PC-3 (cell line): ENCODE measurements at regions not wholly inside any gene's neighbourhood (a gene's known extent, or its start where the extent isn't known, plus 50 kb on each side); places are given as distances from the start of the nearest gene placed in this dataset.

Experiments used
- ATAC-seq: fragments of 200-7000 bp; cut with Tn5 transposase; 2 replicates; pipeline ENCODE4 v1.9.1; 2020; ENCODE audit warnings: mild to moderate bottlenecking, moderate library complexity
- BruUV-seq: library from RNA; stranded (reverse); fragments of 400-500 nt; replicated peaks from 2 replicates; lab custom pipeline; 2021; lab: Mats Ljungman, UMichigan
- CTCF ChIA-PET: fragments of 300-600 bp; sonication (Branson Sonifier 250); formaldehyde crosslinking; loops from one replicate; lab custom pipeline; 2022; ENCODE audit warnings: antibody characterized with exemption; lab: Charles Lee
- POLR2A ChIA-PET: fragments of 300-600 bp; sonication (Branson Sonifier 250); formaldehyde crosslinking; loops from one replicate; lab custom pipeline; 2022; ENCODE audit warnings: antibody characterized with exemption; ENCODE audit not compliant: unreplicated experiment; lab: Charles Lee
- DNase-seq: peaks from one replicate; pipeline ENCODE4 v3.0.0-alpha.2; 2015
- H2AFZ ChIP-seq: fragments of 300-600 bp; sonication (generic); 2 replicates; pipeline ENCODE4 v1.6.0; 2016; ENCODE audit warnings: antibody characterized with exemption, low read length
- H3F3A ChIP-seq: fragments of 300-600 bp; sonication (generic); one replicate; pipeline ENCODE4 v1.6.0; 2017; ENCODE audit warnings: antibody characterized with exemption, low read length, control low read depth, mild to moderate bottlenecking; ENCODE audit not compliant: unreplicated experiment
- H3K27ac ChIP-seq: fragments of 300-600 bp; sonication (generic); 2 replicates; pipeline ENCODE4 v1.5.1; 2016; ENCODE audit warnings: mild to moderate bottlenecking, low read length
- H3K27me3 ChIP-seq: fragments of 300-600 bp; sonication (generic); 2 replicates; pipeline ENCODE4 v1.6.1; 2016; ENCODE audit warnings: low read length, mixed read lengths
- H3K36me3 ChIP-seq: fragments of 300-600 bp; sonication (generic); 2 replicates; pipeline ENCODE4 v1.6.1; 2016; ENCODE audit warnings: low read depth, mixed run types, low read length, mixed read lengths
- H3K4me1 ChIP-seq: fragments of 300-600 bp; sonication (generic); 2 replicates; pipeline ENCODE4 v1.5.1; 2016; ENCODE audit warnings: low read length; ENCODE audit not compliant: insufficient read depth
- H3K4me2 ChIP-seq: fragments of 300-600 bp; sonication (generic); 2 replicates; pipeline ENCODE4 v1.6.0; 2016; ENCODE audit warnings: low read length
- H3K4me3 ChIP-seq: fragments of 300-600 bp; sonication (generic); 2 replicates; pipeline ENCODE4 v1.5.1; 2016; ENCODE audit warnings: mild to moderate bottlenecking, low read length, mixed read lengths
- H3K79me2 ChIP-seq: fragments of 300-600 bp; sonication (generic); 2 replicates; pipeline ENCODE4 v1.6.1; 2017; ENCODE audit warnings: low read length, mixed read lengths
- H3K9ac ChIP-seq: fragments of 300-600 bp; sonication (generic); 2 replicates; pipeline ENCODE4 v1.6.0; 2016; ENCODE audit warnings: mild to moderate bottlenecking, low read length
- H3K9me2 ChIP-seq: fragments of 300-600 bp; sonication (generic); replicated peaks from 2 replicates; pipeline ENCODE4 v1.6.1; 2016; ENCODE audit warnings: mixed run types, low read length, mixed read lengths
- H3K9me3 ChIP-seq: fragments of 300-600 bp; sonication (generic); 2 replicates; pipeline ENCODE4 v1.6.1; 2016; ENCODE audit warnings: low read length, mixed read lengths
- H4K20me1 ChIP-seq: fragments of 300-600 bp; sonication (generic); 2 replicates; pipeline ENCODE4 v1.6.1; 2016; ENCODE audit warnings: low read length, mixed read lengths
- EZH2 ChIP-seq: fragments of 300-600 bp; sonication (generic); IDR thresholded peaks from one replicate; pipeline ENCODE4 v1.6.1; 2017; ENCODE audit warnings: antibody characterized with exemption, mild to moderate bottlenecking, low read length; ENCODE audit not compliant: unreplicated experiment
- EZH2phosphoT487 ChIP-seq: fragments of 300-600 bp; sonication (generic); IDR thresholded peaks from 2 replicates; pipeline ENCODE4 v1.6.1; 2018; ENCODE audit warnings: mild to moderate bottlenecking, antibody characterized with exemption, low read length, borderline replicate concordance
- intact Hi-C: fragments of 100-400 bp; cut with micrococcal nuclease; formaldehyde crosslinking; loops from 2 replicates; pipeline ENCODE4 v1.9.0; 2023
- TF ChIP-seq, protein P1 (sequence below): fragments of 300-600 bp; sonication (generic); conservative IDR thresholded peaks from 2 replicates; pipeline ENCODE4 v1.5.1; 2017; ENCODE audit warnings: antibody characterized with exemption, low read depth, mild to moderate bottlenecking, low read length

DNA sequence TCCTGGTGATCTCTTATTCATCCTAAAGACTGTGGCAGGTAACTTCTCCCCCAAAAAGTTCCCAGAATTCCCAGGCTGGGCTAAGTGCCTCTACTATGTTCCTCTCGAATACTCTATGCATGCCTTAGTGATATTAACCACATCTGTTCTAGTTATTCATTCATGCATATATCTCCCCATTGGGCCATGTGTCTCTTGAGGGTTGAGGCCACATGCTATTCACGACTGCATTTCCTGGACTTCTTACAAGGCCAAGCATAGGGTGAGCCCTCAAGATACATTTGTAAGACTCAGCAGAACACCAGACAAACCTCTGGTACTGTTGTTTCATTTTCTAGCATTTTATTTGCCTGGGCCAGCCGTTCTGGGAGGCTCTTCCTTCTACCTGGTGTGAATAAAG is 117.0 kb downstream of the EN1 start:
- TF ChIP-seq, protein P1, sequence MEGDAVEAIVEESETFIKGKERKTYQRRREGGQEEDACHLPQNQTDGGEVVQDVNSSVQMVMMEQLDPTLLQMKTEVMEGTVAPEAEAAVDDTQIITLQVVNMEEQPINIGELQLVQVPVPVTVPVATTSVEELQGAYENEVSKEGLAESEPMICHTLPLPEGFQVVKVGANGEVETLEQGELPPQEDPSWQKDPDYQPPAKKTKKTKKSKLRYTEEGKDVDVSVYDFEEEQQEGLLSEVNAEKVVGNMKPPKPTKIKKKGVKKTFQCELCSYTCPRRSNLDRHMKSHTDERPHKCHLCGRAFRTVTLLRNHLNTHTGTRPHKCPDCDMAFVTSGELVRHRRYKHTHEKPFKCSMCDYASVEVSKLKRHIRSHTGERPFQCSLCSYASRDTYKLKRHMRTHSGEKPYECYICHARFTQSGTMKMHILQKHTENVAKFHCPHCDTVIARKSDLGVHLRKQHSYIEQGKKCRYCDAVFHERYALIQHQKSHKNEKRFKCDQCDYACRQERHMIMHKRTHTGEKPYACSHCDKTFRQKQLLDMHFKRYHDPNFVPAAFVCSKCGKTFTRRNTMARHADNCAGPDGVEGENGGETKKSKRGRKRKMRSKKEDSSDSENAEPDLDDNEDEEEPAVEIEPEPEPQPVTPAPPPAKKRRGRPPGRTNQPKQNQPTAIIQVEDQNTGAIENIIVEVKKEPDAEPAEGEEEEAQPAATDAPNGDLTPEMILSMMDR, result no peak
- TF ChIP-seq EZH2 (no peak), EZH2phosphoT487 (no peak)
- H3K9ac ChIP-seq, result no peak overlapping the region
- 0 out of 2 replicates have a peak, but pooled peaks cover 3% of the 10 kb centered on the region for H3K9me3 ChIP-seq
- H3K9me2 ChIP-seq, result no peaks in the 10 kb centered on the region
- H3K36me3 ChIP-seq, result no peaks in the 10 kb centered on the region
- intact Hi-C loops, result no loop called here
- no peak overlapping the region for H3K4me2 ChIP-seq
- ATAC-seq, result no peak
- no peak for DNase-seq
- H3K27ac ChIP-seq, result no peak overlapping the region
- no peaks in the 10 kb centered on the region for H4K20me1 ChIP-seq
- no peaks in the 10 kb centered on the region for H3F3A ChIP-seq
- no peak overlapping the region for H2AFZ ChIP-seq
- H3K79me2 ChIP-seq, result no peaks in the 10 kb centered on the region
- POLR2A ChIA-PET, result no interaction called here
- CTCF ChIA-PET, result no interaction called here
- H3K4me3 ChIP-seq, result no peak overlapping the region
- no TSS peak for BruUV-seq
- no peaks in the 10 kb centered on the region; the same call in 1 of the 2 replicates for H3K4me1 ChIP-seq
- no peaks in the 10 kb centered on the region for H3K27me3 ChIP-seq

GRCh38 chr2:118729760-118730159 is 117.7 kb downstream of the EN1 start:
- Histone ChIP-seq H3K4me3 (no peak overlapping the region), H3K4me1 (no peaks in the 10 kb centered on the region; the same call in 1 of the 2 replicates), H3K27me3 (no peaks in the 10 kb centered on the region), H3K9ac (no peak overlapping the region), H3K36me3 (no peaks in the 10 kb centered on the region), H3K27ac (no peak overlapping the region), H3K9me3 (0 out of 2 replicates have a peak, but pooled peaks cover 3% of the 10 kb centered on the region), H3K9me2 (no peaks in the 10 kb centered on the region), H3K4me2 (no peak overlapping the region), H2AFZ (no peak overlapping the region), H3F3A (no peaks in the 10 kb centered on the region), H4K20me1 (no peaks in the 10 kb centered on the region), H3K79me2 (no peaks in the 10 kb centered on the region)
- TF ChIP-seq EZH2phosphoT487 (no peak), EZH2 (no peak)
- TF ChIP-seq, protein P1, result no peak
- BruUV-seq, result no TSS peak
- no peak for DNase-seq
- intact Hi-C loops, result no loop called here
- CTCF ChIA-PET, result no interaction called here
- no peak for ATAC-seq
- POLR2A ChIA-PET, result no interaction called here

- Histone ChIP-seq H3K9me3 (0 out of 2 replicates have a peak, but pooled peaks cover 3% of the 10 kb centered on the region), H3K36me3 (no peaks in the 10 kb centered on the region), H3K4me1 (peaks cover 6% of the 10 kb centered on the region), H4K20me1 (no peaks in the 10 kb centered on the region), H3K4me2 (no peak overlapping the region), H3F3A (no peaks in the 10 kb centered on the region), H3K9ac (no peak overlapping the region), H3K4me3 (no peak overlapping the region), H3K79me2 (no peaks in the 10 kb centered on the region), H3K9me2 (no peaks in the 10 kb centered on the region), H3K27me3 (no peaks in the 10 kb centered on the region), H3K27ac (no peak overlapping the region), H2AFZ (no peak overlapping the region)
- ATAC-seq (no peak), DNase-seq (no peak)
- POLR2A ChIA-PET, result no interaction called here
- TF ChIP-seq EZH2phosphoT487 (no peak), EZH2 (no peak)
- TF ChIP-seq, protein P1, result no peak
- CTCF ChIA-PET, result no interaction called here
- intact Hi-C loops, result no loop called here
- no TSS peak for BruUV-seq
These were observed 118.5 kb downstream of the EN1 start for GRCh38 chr2:118728984-118729383.
